H1 (cell line): ENCODE measurements at regions not wholly inside any gene's neighbourhood (a gene's known extent, or its start where the extent isn't known, plus 50 kb on each side); places are given as distances from the start of the nearest gene placed in this dataset.

Experiments
- CTCF ChIA-PET: fragments of 300-600 bp; sonication (Branson Sonifier 250); formaldehyde crosslinking; loops from one replicate; lab custom pipeline; 2021; ENCODE audit not compliant: partially characterized antibody; lab: Charles Lee
- POLR2A ChIA-PET: fragments of 300-600 bp; sonication (Branson Sonifier 250); formaldehyde crosslinking; loops from one replicate; lab custom pipeline; 2021; ENCODE audit warnings: inconsistent platforms; ENCODE audit not compliant: partially characterized antibody; lab: Charles Lee
- DNase-seq, 2 experiments: peaks; one replicate each; pipeline versions ENCODE4 v3.0.0 to v3.0.0-alpha.2; 2010 to 2022; ENCODE audit warnings: low spot score in 2 of 2, low read depth in 1 of 2, mixed read lengths in 1 of 2
- FAIRE-seq: peaks from 2 replicates; lab custom pipeline; 2011; peaks lifted over from hg19 to GRCh38; lab: Jason Lieb, UNC
- H2AFZ ChIP-seq: 2 replicates; pipeline ENCODE4 v1.8.1; 2012; ENCODE audit warnings: low read length, inconsistent platforms
- H2AK5ac ChIP-seq: 2 replicates; pipeline ENCODE4 v1.6.1; 2013; ENCODE audit warnings: low read depth, low read length
- H2BK120ac ChIP-seq: replicated peaks from 2 replicates; pipeline ENCODE3; 2013; ENCODE audit warnings: low read depth, low read length, inconsistent platforms
- H2BK12ac ChIP-seq: 2 replicates; pipeline ENCODE4 v1.6.1; 2013; ENCODE audit warnings: low read depth, low read length
- H2BK15ac ChIP-seq: 2 replicates; pipeline ENCODE4 v1.6.1; 2013; ENCODE audit warnings: low read length
- H2BK20ac ChIP-seq: 2 replicates; pipeline ENCODE4 v1.6.1; 2013; ENCODE audit warnings: low read length
- H2BK5ac ChIP-seq: 2 replicates; pipeline ENCODE4 v1.6.1; 2013; ENCODE audit warnings: low read depth, low read length
- H3K14ac ChIP-seq: 2 replicates; pipeline ENCODE4 v1.6.1; 2013; ENCODE audit warnings: inconsistent platforms; ENCODE audit not compliant: insufficient read length
- H3K18ac ChIP-seq: 2 replicates; pipeline ENCODE4 v1.6.1; 2013; ENCODE audit warnings: low read length; ENCODE audit errors: extremely low read depth
- H3K23ac ChIP-seq: 2 replicates; pipeline ENCODE4 v1.6.1; 2013; ENCODE audit warnings: inconsistent platforms; ENCODE audit not compliant: insufficient read length
- H3K23me2 ChIP-seq: 2 replicates; pipeline ENCODE4 v1.6.1; 2013; ENCODE audit warnings: low read depth, low read length
- H3K27ac ChIP-seq: 2 replicates; pipeline ENCODE4 v1.6.1; 2011; ENCODE audit warnings: low read depth, low read length, inconsistent platforms
- H3K27me3 ChIP-seq, 4 experiments: replicated peaks in 1 of 4; 1 replicate in 1 of 4; 2 replicates in 3 of 4; pipeline versions ENCODE4 v1.6.1 to v1.8.1; 2011 to 2013; ENCODE audit warnings: low read length in 3 of 4, mild to moderate bottlenecking in 3 of 4, inconsistent platforms in 2 of 4, mixed read lengths in 2 of 4, moderate library complexity in 1 of 4; ENCODE audit not compliant: control insufficient read depth in 3 of 4, insufficient read depth in 3 of 4; ENCODE audit errors: extremely low read depth in 1 of 4
- H3K36me3 ChIP-seq, 4 experiments: 2 replicates each; pipeline versions ENCODE4 v1.6.1 to v1.8.1; 2011 to 2013; ENCODE audit warnings: mild to moderate bottlenecking in 4 of 4, low read length in 3 of 4, moderate library complexity in 2 of 4, control low read depth in 1 of 4, inconsistent platforms in 1 of 4; ENCODE audit not compliant: insufficient read depth in 4 of 4, control insufficient read depth in 2 of 4
- H3K4ac ChIP-seq: replicated peaks from 2 replicates; pipeline ENCODE3; 2013; ENCODE audit warnings: low read length, low read depth, mixed read lengths, inconsistent platforms; ENCODE audit not compliant: insufficient read length
- H3K4me1 ChIP-seq, 4 experiments: replicated peaks in 1 of 4; 1 replicate in 1 of 4; 2 replicates in 3 of 4; pipeline versions ENCODE4 v1.6.1 to v1.8.1; 2011 to 2013; ENCODE audit warnings: low read length in 3 of 4, inconsistent platforms in 2 of 4, mixed read lengths in 1 of 4; ENCODE audit not compliant: insufficient read depth in 4 of 4, control insufficient read depth in 3 of 4
- H3K4me2 ChIP-seq, 2 experiments: 2 replicates each; pipeline versions ENCODE4 v1.6.1 to v1.8.1; 2011 to 2013; ENCODE audit warnings: low read depth in 2 of 2, low read length in 2 of 2, control low read depth in 1 of 2, inconsistent platforms in 1 of 2, mild to moderate bottlenecking in 1 of 2; ENCODE audit not compliant: insufficient read depth in 1 of 2
- H3K4me3 ChIP-seq, 4 experiments: fragments of 200-600, 300-600 bp in 1 of 4; sonication (generic), shearing (Covaris generic), sonication (Bioruptor Twin) in 1 of 4; 2 replicates each; pipeline versions ENCODE4 v1.5.1 to v1.8.1; 2011 to 2016; ENCODE audit warnings: low read length in 4 of 4, low read depth in 3 of 4, control low read depth in 2 of 4, inconsistent platforms in 2 of 4, mild to moderate bottlenecking in 2 of 4, mixed read lengths in 1 of 4, moderate library complexity in 1 of 4; ENCODE audit not compliant: insufficient read depth in 2 of 4; ENCODE audit errors: extremely low read depth in 1 of 4
- H3K56ac ChIP-seq: replicated peaks from 2 replicates; pipeline ENCODE3; 2013; ENCODE audit warnings: low read depth, mild to moderate bottlenecking, mixed read lengths, low read length, inconsistent platforms; ENCODE audit not compliant: insufficient read length
- H3K79me1 ChIP-seq: 2 replicates; pipeline ENCODE4 v1.6.1; 2013; ENCODE audit warnings: low read depth, low read length, control low read depth
- H3K79me2 ChIP-seq, 2 experiments: 2 replicates each; pipeline versions ENCODE4 v1.6.1 to v1.8.1; 2012 to 2013; ENCODE audit warnings: low read length in 2 of 2, mild to moderate bottlenecking in 2 of 2, inconsistent platforms in 1 of 2; ENCODE audit not compliant: insufficient read depth in 2 of 2, control insufficient read depth in 1 of 2
- H3K9ac ChIP-seq, 4 experiments: replicated peaks in 1 of 4; 1 replicate in 1 of 4; 2 replicates in 3 of 4; pipeline versions ENCODE4 v1.6.1 to v1.8.1; 2011 to 2013; ENCODE audit warnings: low read depth in 3 of 4, low read length in 3 of 4, control low read depth in 2 of 4, mild to moderate bottlenecking in 2 of 4, moderate library complexity in 2 of 4, inconsistent platforms in 1 of 4; ENCODE audit errors: extremely low read depth in 1 of 4
- H3K9me3 ChIP-seq, 2 experiments: 2 replicates each; pipeline versions ENCODE4 v1.6.1 to v1.8.1; 2012 to 2013; ENCODE audit warnings: mild to moderate bottlenecking in 2 of 2, moderate library complexity in 2 of 2, control low read depth in 1 of 2, inconsistent platforms in 1 of 2, low read depth in 1 of 2, low read length in 1 of 2, mixed read lengths in 1 of 2; ENCODE audit not compliant: insufficient read depth in 2 of 2
- H4K20me1 ChIP-seq, 2 experiments: replicated peaks in 1 of 2; 2 replicates each; pipeline versions ENCODE3 to v1.8.1; 2011 to 2013; ENCODE audit warnings: inconsistent platforms in 2 of 2, low read length in 2 of 2, mild to moderate bottlenecking in 1 of 2; ENCODE audit not compliant: insufficient read depth in 2 of 2, control insufficient read depth in 1 of 2
- H4K5ac ChIP-seq: 2 replicates; pipeline ENCODE4 v1.6.1; 2013; ENCODE audit warnings: low read length, low read depth, mixed read lengths, inconsistent platforms; ENCODE audit not compliant: insufficient read length
- H4K8ac ChIP-seq: 2 replicates; pipeline ENCODE4 v1.8.0; 2013; ENCODE audit warnings: mild to moderate bottlenecking, moderate library complexity, low read length, inconsistent platforms; ENCODE audit not compliant: insufficient read depth; ENCODE audit errors: extremely low read depth
- H4K91ac ChIP-seq: replicated peaks from 2 replicates; pipeline ENCODE3; 2013; ENCODE audit warnings: low read length, mixed read lengths, inconsistent platforms; ENCODE audit not compliant: insufficient read length
- CBX5 ChIP-seq: fragments of 300-800, 300-1000 bp; sonication (generic); IDR thresholded peaks from 2 replicates; pipeline ENCODE4 v1.7.1; 2016; ENCODE audit warnings: antibody characterized with exemption, low read length, low read depth
- CHD2 ChIP-seq: IDR thresholded peaks from 2 replicates; pipeline ENCODE4 v1.6.1; 2012; ENCODE audit warnings: low read length, improper control_type of control experiment
- E2F6 ChIP-seq: IDR thresholded peaks from 2 replicates; pipeline ENCODE4 v1.6.1; 2012; ENCODE audit warnings: inconsistent platforms
- JUN ChIP-seq: IDR thresholded peaks from 2 replicates; pipeline ENCODE4 v1.6.1; 2011; ENCODE audit warnings: low read depth, mild to moderate bottlenecking, improper control_type of control experiment, low read length
- MAX ChIP-seq: IDR thresholded peaks from 2 replicates; pipeline ENCODE4 v1.6.1; 2012; ENCODE audit warnings: inconsistent platforms
- PHF8 ChIP-seq: fragments of 200-600 bp; sonication (generic); conservative IDR thresholded peaks from 2 replicates; pipeline ENCODE4 v1.7.1; 2012; ENCODE audit warnings: low read depth, mild to moderate bottlenecking, inconsistent platforms, low read length, moderate library complexity
- RNF2 ChIP-seq: fragments of 200-900, 300-1000 bp; sonication (generic); IDR thresholded peaks from 2 replicates; pipeline ENCODE4 v1.7.1; 2016; ENCODE audit warnings: borderline replicate concordance, low read depth, mild to moderate bottlenecking, antibody characterized with exemption, low read length; ENCODE audit not compliant: poor library complexity, severe bottlenecking; ENCODE audit errors: missing control alignments
- SAP30 ChIP-seq: fragments of 300-600 bp; sonication (generic); IDR thresholded peaks from 2 replicates; pipeline ENCODE4 v1.7.1; 2012; ENCODE audit warnings: low read length, moderate library complexity, mild to moderate bottlenecking, inconsistent platforms; ENCODE audit not compliant: insufficient read depth, insufficient replicate concordance
- SP1 ChIP-seq: IDR thresholded peaks from 2 replicates; pipeline ENCODE4 v1.6.1; 2011; ENCODE audit warnings: low read depth, low read length
- SP4 ChIP-seq: IDR thresholded peaks from 2 replicates; pipeline ENCODE4 v1.6.1; 2012; ENCODE audit warnings: low read length, inconsistent platforms
- SRF ChIP-seq: IDR thresholded peaks from 2 replicates; pipeline ENCODE4 v1.6.1; 2011; ENCODE audit warnings: mild to moderate bottlenecking, low read depth, low read length, moderate library complexity
- SUZ12 ChIP-seq: fragments of 200-600 bp; sonication (generic); IDR thresholded peaks from 2 replicates; pipeline ENCODE4 v1.6.1; 2012; ENCODE audit warnings: mild to moderate bottlenecking, inconsistent platforms, low read length, moderate library complexity, mixed read lengths
- USF2 ChIP-seq: IDR thresholded peaks from 2 replicates; pipeline ENCODE4 v1.6.1; 2011; ENCODE audit warnings: low read length, improper control_type of control experiment
- WGBS, 2 experiments: shearing (Covaris generic) in 1 of 2; methylation state at CpG; one replicate each; pipeline versions ENCODE4 v1.1.6 to v1.1.7; 2013 to 2015; ENCODE audit warnings: low lambda C conversion rate in 2 of 2, mixed read lengths in 2 of 2, inconsistent platforms in 1 of 2, low coverage in 1 of 2, missing lambda C conversion rate in 1 of 2; ENCODE audit not compliant: insufficient replicate concordance in 2 of 2, insufficient coverage in 1 of 2, insufficient read length in 1 of 2; ENCODE audit errors: extremely low coverage in 1 of 2, missing lambda C conversion rate in 1 of 2; 5-methylcytosine and 5-hydroxymethylcytosine counted together

GRCh38 chr3:59482684-59483083, 432.9 kb upstream of the CFAP20DC start:
- H3K27ac ChIP-seq = no peak overlapping the region
- POLR2A ChIA-PET = no interaction called here
- H3K36me3 ChIP-seq = no peaks in the 10 kb centered on the region
- no peak overlapping the region for H3K4me2 ChIP-seq
- WGBS, 2 experiments = 93% methylated on average over 5 of the region's 5 CpGs; no CpG with 5 or more reads in 1 of the 2 experiments
- H2AFZ ChIP-seq = no peak overlapping the region
- no peaks in the 10 kb centered on the region for H3K79me2 ChIP-seq
- H3K4me3 ChIP-seq = no peak overlapping the region
- no peak overlapping the region for H2BK5ac ChIP-seq
- DNase-seq (no peak), FAIRE-seq (no peak)
- no peak overlapping the region for H2BK120ac ChIP-seq
- no peak overlapping the region for H3K18ac ChIP-seq
- H2BK15ac ChIP-seq = no peak overlapping the region
- 0 out of 7 replicates have a peak, but pooled peaks cover 0 to 1% (median 0%) of the 10 kb centered on the region in 4 experiments for H3K27me3 ChIP-seq
- no peaks in the 10 kb centered on the region for H3K23me2 ChIP-seq
- H2AK5ac ChIP-seq = no peak overlapping the region
- no peak overlapping the region for H4K8ac ChIP-seq
- H4K91ac ChIP-seq = no peak overlapping the region
- H2BK20ac ChIP-seq = no peak overlapping the region
- H3K4me1 ChIP-seq = peaks cover 0 to 3% (median 0%) of the 10 kb centered on the region in 4 experiments; a peak in 1 of 7 replicates
- H3K9ac ChIP-seq = no peak overlapping the region
- H3K23ac ChIP-seq = no peak overlapping the region
- CTCF ChIA-PET = no interaction called here
- no peak overlapping the region for H3K56ac ChIP-seq
- no peaks in the 10 kb centered on the region for H3K9me3 ChIP-seq
- no peaks in the 10 kb centered on the region for H3K79me1 ChIP-seq
- H2BK12ac ChIP-seq = no peak overlapping the region
- no peak overlapping the region for H3K4ac ChIP-seq
- no peak overlapping the region for H3K14ac ChIP-seq
- no peak overlapping the region for H4K5ac ChIP-seq
- H4K20me1 ChIP-seq = no peaks in the 10 kb centered on the region
- TF ChIP-seq JUN = no peak
- no peak for TF ChIP-seq RNF2
- no peak for TF ChIP-seq SAP30
- no peak for TF ChIP-seq USF2
- TF ChIP-seq SP4 = no peak
- no peak for TF ChIP-seq CHD2
- no peak for TF ChIP-seq CBX5
- TF ChIP-seq SP1 = no peak
- TF ChIP-seq MAX = no peak
- no peak for TF ChIP-seq SUZ12
- no peak for TF ChIP-seq E2F6
- TF ChIP-seq PHF8 = no peak
- no peak for TF ChIP-seq SRF
